Neural cell (in vitro differentiated cells): ENCODE measurements at regions not wholly inside any gene's neighbourhood (a gene's known extent, or its start where the extent isn't known, plus 50 kb on each side); places are given as distances from the start of the nearest gene placed in this dataset.

Experiments
- H2AFZ ChIP-seq: fragments of 200-600, 300-800 bp; sonication (generic), shearing (Covaris generic); 2 replicates; pipeline ENCODE4 v1.6.0; 2014; ENCODE audit warnings: low read depth, mild to moderate bottlenecking, antibody characterized with exemption, low read length, moderate library complexity
- H3F3A ChIP-seq: fragments of 200-600 bp; shearing (Covaris generic); 2 replicates; pipeline ENCODE4 v1.6.1; 2016; ENCODE audit warnings: mild to moderate bottlenecking, moderate library complexity, mixed read lengths, antibody characterized with exemption, low read length; ENCODE audit not compliant: insufficient read depth, poor library complexity, severe bottlenecking
- H3K27ac ChIP-seq: fragments of 200-600, 300-800 bp; sonication (generic), shearing (Covaris generic); 2 replicates; pipeline ENCODE4 v1.5.1; 2014; ENCODE audit warnings: mild to moderate bottlenecking, low read length, moderate library complexity
- H3K27me3 ChIP-seq: fragments of 300-800, 200-600 bp; sonication (generic), shearing (Covaris generic); 2 replicates; pipeline ENCODE4 v1.6.0; 2014; ENCODE audit warnings: mild to moderate bottlenecking, low read depth, low read length, moderate library complexity; ENCODE audit not compliant: insufficient read depth
- H3K36me3 ChIP-seq: fragments of 300-800, 200-600 bp; sonication (generic), shearing (Covaris generic); 2 replicates; pipeline ENCODE4 v1.5.1; 2014; ENCODE audit warnings: mild to moderate bottlenecking, antibody characterized with exemption, low read length, moderate library complexity; ENCODE audit not compliant: insufficient read depth
- H3K4me2 ChIP-seq: fragments of 300-800, 200-600 bp; sonication (generic), shearing (Covaris generic); 2 replicates; pipeline ENCODE4 v1.6.0; 2014; ENCODE audit warnings: mild to moderate bottlenecking, low read length
- H3K4me3 ChIP-seq: fragments of 300-800, 200-600 bp; sonication (generic), shearing (Covaris generic); 2 replicates; pipeline ENCODE4 v1.5.1; 2014; ENCODE audit warnings: mild to moderate bottlenecking, low read length, moderate library complexity
- H3K79me2 ChIP-seq: fragments of 200-600 bp; shearing (Covaris generic); replicated peaks from 2 replicates; pipeline ENCODE4 v1.6.0; 2014; ENCODE audit warnings: mild to moderate bottlenecking, low read length, moderate library complexity; ENCODE audit not compliant: insufficient read depth
- H3K9ac ChIP-seq: fragments of 300-800, 200-600 bp; sonication (generic), shearing (Covaris generic); 2 replicates; pipeline ENCODE4 v1.6.1; 2016; ENCODE audit warnings: mild to moderate bottlenecking, low read length, mixed read lengths
- H3K9me2 ChIP-seq: fragments of 200-600 bp; shearing (Covaris generic); 2 replicates; pipeline ENCODE4 v1.6.1; 2016; ENCODE audit warnings: mild to moderate bottlenecking, low read length, mixed read lengths; ENCODE audit not compliant: insufficient read depth
- H3K9me3 ChIP-seq: fragments of 200-600, 300-800 bp; sonication (generic), shearing (Covaris generic); 2 replicates; pipeline ENCODE4 v1.6.1; 2016; ENCODE audit warnings: mild to moderate bottlenecking, mixed run types, low read length, moderate library complexity, mixed read lengths
- H4K20me1 ChIP-seq: fragments of 200-600 bp; shearing (Covaris generic); 2 replicates; pipeline ENCODE4 v1.6.1; 2016; ENCODE audit warnings: mild to moderate bottlenecking, mixed run types; ENCODE audit not compliant: insufficient read depth
- CTCF ChIP-seq: fragments of 450-650 bp; IDR thresholded peaks from 2 replicates; pipeline ENCODE4 v1.5.1; 2014; ENCODE audit warnings: antibody characterized with exemption, mild to moderate bottlenecking, moderate library complexity; ENCODE audit not compliant: poor library complexity, severe bottlenecking
- EP300 ChIP-seq: fragments of 450-650 bp; conservative IDR thresholded peaks from 2 replicates; pipeline ENCODE4 v1.6.1; 2014; ENCODE audit warnings: antibody characterized with exemption, mild to moderate bottlenecking, moderate library complexity; ENCODE audit not compliant: poor library complexity, severe bottlenecking
- EZH2 ChIP-seq: fragments of 200-600, 300-800 bp; shearing (Covaris generic), sonication (generic); IDR thresholded peaks from 2 replicates; pipeline ENCODE4 v1.6.1; 2014; ENCODE audit warnings: antibody characterized with exemption, low read length, borderline replicate concordance, mild to moderate bottlenecking; ENCODE audit not compliant: insufficient read depth, poor library complexity, severe bottlenecking
- MXI1 ChIP-seq: fragments of 450-650 bp; conservative IDR thresholded peaks from 2 replicates; pipeline ENCODE4 v1.6.1; 2014; ENCODE audit warnings: antibody characterized with exemption, mild to moderate bottlenecking; ENCODE audit not compliant: poor library complexity, severe bottlenecking
- POLR2AphosphoS5 ChIP-seq: IDR thresholded peaks from 2 replicates; pipeline ENCODE4 v1.6.1; 2012
- RAD21 ChIP-seq: fragments of 450-650 bp; conservative IDR thresholded peaks from 2 replicates; pipeline ENCODE4 v1.6.1; 2014; ENCODE audit warnings: antibody characterized with exemption, mild to moderate bottlenecking, moderate library complexity
- REST ChIP-seq: IDR thresholded peaks from 2 replicates; pipeline ENCODE4 v1.6.1; 2012; ENCODE audit warnings: borderline replicate concordance
- SMC3 ChIP-seq: fragments of 450-650 bp; conservative IDR thresholded peaks from 2 replicates; pipeline ENCODE4 v1.6.1; 2014; ENCODE audit warnings: antibody characterized with exemption, mild to moderate bottlenecking, moderate library complexity; ENCODE audit not compliant: poor library complexity
- TAF1 ChIP-seq: IDR thresholded peaks from 2 replicates; pipeline ENCODE4 v1.6.1; 2012; ENCODE audit warnings: low read depth

GRCh38 chr3:18745472-18745871 lies 320.3 kb upstream of the SATB1 start:
- Histone ChIP-seq H2AFZ (no peak overlapping the region), H3F3A (no peaks in the 10 kb centered on the region), H4K20me1 (no peaks in the 10 kb centered on the region), H3K4me3 (no peak overlapping the region), H3K36me3 (no peaks in the 10 kb centered on the region), H3K9me2 (no peaks in the 10 kb centered on the region), H3K9me3 (no peaks in the 10 kb centered on the region), H3K27me3 (no peaks in the 10 kb centered on the region), H3K9ac (no peak overlapping the region), H3K4me2 (no peak overlapping the region), H3K79me2 (no peaks in the 10 kb centered on the region), H3K27ac (no peak overlapping the region)
- no peak for TF ChIP-seq SMC3
- no peak for TF ChIP-seq CTCF
- TF ChIP-seq TAF1: no peak
- no peak for TF ChIP-seq MXI1
- no peak for TF ChIP-seq REST
- no peak for TF ChIP-seq POLR2AphosphoS5
- no peak for TF ChIP-seq EZH2
- no peak for TF ChIP-seq RAD21
- no peak for TF ChIP-seq EP300

- TF ChIP-seq EZH2 (no peak), MXI1 (no peak), RAD21 (no peak), POLR2AphosphoS5 (no peak), SMC3 (no peak), TAF1 (no peak), EP300 (no peak), REST (no peak), CTCF (no peak)
Observed at GRCh38 chr3:18744472-18744871, 319.3 kb upstream of the SATB1 start.

More at GRCh38 chr3:18744472-18744871, 319.3 kb upstream of the SATB1 start:
- H3F3A ChIP-seq: no peaks in the 10 kb centered on the region
- no peaks in the 10 kb centered on the region for H3K9me2 ChIP-seq
- no peak overlapping the region for H3K4me3 ChIP-seq
- H3K79me2 ChIP-seq: no peaks in the 10 kb centered on the region
- H3K9ac ChIP-seq: no peak overlapping the region
- no peaks in the 10 kb centered on the region for H3K27me3 ChIP-seq
- no peak overlapping the region for H3K27ac ChIP-seq
- H4K20me1 ChIP-seq: no peaks in the 10 kb centered on the region
- no peak overlapping the region for H3K4me2 ChIP-seq
- no peaks in the 10 kb centered on the region for H3K36me3 ChIP-seq
- H3K9me3 ChIP-seq: no peaks in the 10 kb centered on the region
- no peak overlapping the region for H2AFZ ChIP-seq
